NCI-H128 (cell line): ENCODE measurements at regions not wholly inside any gene's neighbourhood (a gene's known extent, or its start where the extent isn't known, plus 50 kb on each side); places are given as distances from the start of the nearest gene placed in this dataset.

Experiments
- DNase-seq: peaks from one replicate; lab custom pipeline; 2025; ENCODE audit not compliant: unreplicated experiment; lab: John Stamatoyannopoulos, UW

GRCh38 chr12:46131732-46132469 lies 136.9 kb downstream of the SLC38A1 start:
- DNase-seq: no peak

GRCh38 chr12:46127656-46128055 lies 137.3 kb upstream of the SCAF11 start:
- no peak for DNase-seq

GRCh38 chr12:46126050-46126727 lies 135.8 kb upstream of the SCAF11 start:
- DNase-seq: no peak

GRCh38 chr12:46124848-46125619 lies 134.7 kb upstream of the SCAF11 start:
- peak; percentile 57 for DNase-seq

GRCh38 chr12:46124132-46124847 lies 133.9 kb upstream of the SCAF11 start:
- no peak for DNase-seq

- DNase-seq: no peak
These were observed 122.0 kb upstream of the SCAF11 start for GRCh38 chr12:46112364-46112763.

GRCh38 chr12:46111715-46112114 lies 121.3 kb upstream of the SCAF11 start:
- no peak for DNase-seq

- no peak for DNase-seq
These were observed 120.7 kb upstream of the SCAF11 start for GRCh38 chr12:46110928-46111699.

- no peak for DNase-seq
These were observed 119.8 kb upstream of the SCAF11 start for GRCh38 chr12:46110223-46110611.

GRCh38 chr12:46109343-46110222 lies 119.2 kb upstream of the SCAF11 start:
- DNase-seq: no peak

GRCh38 chr12:46108721-46109120 lies 118.3 kb upstream of the SCAF11 start:
- DNase-seq: no peak

- DNase-seq: no peak
These were observed 117.2 kb upstream of the SCAF11 start for GRCh38 chr12:46107591-46107990.

- DNase-seq: no peak
These were observed 115.4 kb upstream of the SCAF11 start for GRCh38 chr12:46105735-46106134.

GRCh38 chr12:46103559-46104383 lies 113.4 kb upstream of the SCAF11 start:
- DNase-seq: no peak

- DNase-seq: no peak
These were observed 111.1 kb upstream of the SCAF11 start for GRCh38 chr12:46101485-46101869.

GRCh38 chr12:46100551-46101484 lies 110.4 kb upstream of the SCAF11 start:
- DNase-seq: no peak

GRCh38 chr12:46089414-46090162 lies 99.2 kb upstream of the SCAF11 start:
- no peak for DNase-seq
